Putamen (tissue), 1 donor: ENCODE measurements at regions not wholly inside any gene's neighbourhood (a gene's known extent, or its start where the extent isn't known, plus 50 kb on each side); places are given as distances from the start of the nearest gene placed in this dataset.

ENCODE experiments used
- DNase-seq: peaks from one replicate; pipeline ENCODE4 v3.0.0-alpha.2; 2016; ENCODE audit warnings: low spot score

- no peak for DNase-seq
Measured at GRCh38 chr5:73266176-73266738, 93.3 kb downstream of the TMEM174 start.

GRCh38 chr5:73265641-73266040 lies 92.6 kb downstream of the TMEM174 start:
- DNase-seq: no peak

GRCh38 chr5:73264631-73265030 lies 91.6 kb downstream of the TMEM174 start:
- no peak for DNase-seq

- peak; percentile 12 for DNase-seq
Measured at GRCh38 chr5:73263001-73263710, 90.2 kb downstream of the TMEM174 start.

GRCh38 chr5:73256862-73257261 lies 83.9 kb downstream of the TMEM174 start:
- DNase-seq: no peak

GRCh38 chr5:73256462-73256861 lies 83.5 kb downstream of the TMEM174 start:
- DNase-seq: no peak

GRCh38 chr5:73256012-73256411 lies 83.0 kb downstream of the TMEM174 start:
- no peak for DNase-seq

GRCh38 chr5:73254642-73255041 lies 81.6 kb downstream of the TMEM174 start:
- no peak for DNase-seq

GRCh38 chr5:73253047-73253660 lies 80.2 kb downstream of the TMEM174 start:
- no peak for DNase-seq

GRCh38 chr5:73250645-73251044 lies 77.7 kb downstream of the TMEM174 start:
- no peak for DNase-seq

GRCh38 chr5:73242735-73243134 lies 69.7 kb downstream of the TMEM174 start:
- no peak for DNase-seq

GRCh38 chr5:73238873-73239272 lies 65.9 kb downstream of the TMEM174 start:
- no peak for DNase-seq

GRCh38 chr5:73236541-73237128 lies 63.6 kb downstream of the TMEM174 start:
- no peak for DNase-seq

GRCh38 chr5:73234204-73234555 lies 61.2 kb downstream of the TMEM174 start:
- DNase-seq: no peak

GRCh38 chr5:73233461-73234203 lies 60.6 kb downstream of the TMEM174 start:
- no peak for DNase-seq

GRCh38 chr5:73233053-73233460 lies 60.1 kb downstream of the TMEM174 start:
- no peak for DNase-seq

- DNase-seq: no peak
Measured at GRCh38 chr5:73232266-73233041, 59.5 kb downstream of the TMEM174 start.

- no peak for DNase-seq
Measured at GRCh38 chr5:73231246-73231778, 58.3 kb downstream of the TMEM174 start.

GRCh38 chr5:73230264-73231245 lies 57.6 kb downstream of the TMEM174 start:
- DNase-seq: no peak

GRCh38 chr5:73229271-73229670 lies 56.3 kb downstream of the TMEM174 start:
- no peak for DNase-seq
